ENCODE measurements at regions not wholly inside any gene's neighbourhood (a gene's known extent, or its start where the extent isn't known, plus 50 kb on each side); places are given as distances from the start of the nearest gene placed in this dataset.

GRCh38 chr14:28468191-28469151 lies 298.1 kb upstream of the FOXG1 start:
- TF ChIP-seq, protein P1, sequence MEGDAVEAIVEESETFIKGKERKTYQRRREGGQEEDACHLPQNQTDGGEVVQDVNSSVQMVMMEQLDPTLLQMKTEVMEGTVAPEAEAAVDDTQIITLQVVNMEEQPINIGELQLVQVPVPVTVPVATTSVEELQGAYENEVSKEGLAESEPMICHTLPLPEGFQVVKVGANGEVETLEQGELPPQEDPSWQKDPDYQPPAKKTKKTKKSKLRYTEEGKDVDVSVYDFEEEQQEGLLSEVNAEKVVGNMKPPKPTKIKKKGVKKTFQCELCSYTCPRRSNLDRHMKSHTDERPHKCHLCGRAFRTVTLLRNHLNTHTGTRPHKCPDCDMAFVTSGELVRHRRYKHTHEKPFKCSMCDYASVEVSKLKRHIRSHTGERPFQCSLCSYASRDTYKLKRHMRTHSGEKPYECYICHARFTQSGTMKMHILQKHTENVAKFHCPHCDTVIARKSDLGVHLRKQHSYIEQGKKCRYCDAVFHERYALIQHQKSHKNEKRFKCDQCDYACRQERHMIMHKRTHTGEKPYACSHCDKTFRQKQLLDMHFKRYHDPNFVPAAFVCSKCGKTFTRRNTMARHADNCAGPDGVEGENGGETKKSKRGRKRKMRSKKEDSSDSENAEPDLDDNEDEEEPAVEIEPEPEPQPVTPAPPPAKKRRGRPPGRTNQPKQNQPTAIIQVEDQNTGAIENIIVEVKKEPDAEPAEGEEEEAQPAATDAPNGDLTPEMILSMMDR (IDR thresholded peaks at IDR 0.05): no peak
- no peak for TF ChIP-seq POLR2AphosphoS5 (IDR thresholded peaks at IDR 0.05; ENCODE audit: low read depth, low read length)
- no peak for TF ChIP-seq TCF7L2 (IDR thresholded peaks at IDR 0.05; ENCODE audit: low read depth, low read length)
- TF ChIP-seq, protein P2, sequence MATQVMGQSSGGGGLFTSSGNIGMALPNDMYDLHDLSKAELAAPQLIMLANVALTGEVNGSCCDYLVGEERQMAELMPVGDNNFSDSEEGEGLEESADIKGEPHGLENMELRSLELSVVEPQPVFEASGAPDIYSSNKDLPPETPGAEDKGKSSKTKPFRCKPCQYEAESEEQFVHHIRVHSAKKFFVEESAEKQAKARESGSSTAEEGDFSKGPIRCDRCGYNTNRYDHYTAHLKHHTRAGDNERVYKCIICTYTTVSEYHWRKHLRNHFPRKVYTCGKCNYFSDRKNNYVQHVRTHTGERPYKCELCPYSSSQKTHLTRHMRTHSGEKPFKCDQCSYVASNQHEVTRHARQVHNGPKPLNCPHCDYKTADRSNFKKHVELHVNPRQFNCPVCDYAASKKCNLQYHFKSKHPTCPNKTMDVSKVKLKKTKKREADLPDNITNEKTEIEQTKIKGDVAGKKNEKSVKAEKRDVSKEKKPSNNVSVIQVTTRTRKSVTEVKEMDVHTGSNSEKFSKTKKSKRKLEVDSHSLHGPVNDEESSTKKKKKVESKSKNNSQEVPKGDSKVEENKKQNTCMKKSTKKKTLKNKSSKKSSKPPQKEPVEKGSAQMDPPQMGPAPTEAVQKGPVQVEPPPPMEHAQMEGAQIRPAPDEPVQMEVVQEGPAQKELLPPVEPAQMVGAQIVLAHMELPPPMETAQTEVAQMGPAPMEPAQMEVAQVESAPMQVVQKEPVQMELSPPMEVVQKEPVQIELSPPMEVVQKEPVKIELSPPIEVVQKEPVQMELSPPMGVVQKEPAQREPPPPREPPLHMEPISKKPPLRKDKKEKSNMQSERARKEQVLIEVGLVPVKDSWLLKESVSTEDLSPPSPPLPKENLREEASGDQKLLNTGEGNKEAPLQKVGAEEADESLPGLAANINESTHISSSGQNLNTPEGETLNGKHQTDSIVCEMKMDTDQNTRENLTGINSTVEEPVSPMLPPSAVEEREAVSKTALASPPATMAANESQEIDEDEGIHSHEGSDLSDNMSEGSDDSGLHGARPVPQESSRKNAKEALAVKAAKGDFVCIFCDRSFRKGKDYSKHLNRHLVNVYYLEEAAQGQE (IDR thresholded peaks at IDR 0.05; ENCODE audit: insufficient read depth in 1 of 2, low read depth in 2 of 2, low read length in 1 of 2): no peak
